ENCODE measurements at regions not wholly inside any gene's neighbourhood (a gene's known extent, or its start where the extent isn't known, plus 50 kb on each side); places are given as distances from the start of the nearest gene placed in this dataset.

DNA sequence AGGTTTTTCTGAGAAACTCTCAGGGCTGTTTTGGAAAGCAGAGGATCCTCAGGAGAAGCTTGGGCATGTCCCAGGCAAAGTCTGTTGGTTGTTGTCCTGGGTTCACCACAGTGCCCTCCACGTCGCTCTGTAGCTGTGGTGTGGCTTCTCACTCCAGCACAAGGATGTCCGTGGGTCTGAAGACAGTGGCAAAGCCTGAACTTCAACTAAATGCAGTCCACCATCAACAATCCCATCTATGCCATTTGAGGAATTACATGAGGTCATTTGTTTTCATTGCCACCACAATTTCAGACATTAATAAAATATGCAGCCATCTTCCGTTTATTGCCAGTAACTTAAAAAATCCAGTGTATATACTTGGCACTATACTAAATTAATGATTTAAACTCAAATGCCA is 272.1 kb downstream of the LRIG3 start:
- H3K27ac ChIP-seq (ENCODE audit: low read depth, low read length, poor library complexity, severe bottlenecking), result no peak overlapping the region

GRCh38 chr12:58651850-58652249 is 268.5 kb downstream of the LRIG3 start:
- Histone ChIP-seq H3K27ac (ENCODE audit: low read depth, low read length, poor library complexity, severe bottlenecking) (no peak overlapping the region), H2AFZ (ENCODE audit: low read length) (no peak overlapping the region), H3K9me3 (ENCODE audit: low read length) (no peaks in the 10 kb centered on the region), H3K27me3 (ENCODE audit: insufficient read depth, low read length) (no peaks in the 10 kb centered on the region), H3K79me2 (ENCODE audit: insufficient read depth, low read length) (no peaks in the 10 kb centered on the region), H4K20me1 (ENCODE audit: insufficient read depth, low read length) (no peaks in the 10 kb centered on the region), H3K4me1 (ENCODE audit: insufficient read depth, low read length, severe bottlenecking) (no peaks in the 10 kb centered on the region), H3K36me3 (ENCODE audit: insufficient read depth, low read length) (no peaks in the 10 kb centered on the region), H3K9me2 (ENCODE audit: low read depth, low read length) (no peaks in the 10 kb centered on the region), H3K4me3 (ENCODE audit: low read depth, low read length, poor library complexity, severe bottlenecking) (no peak overlapping the region), H3K4me2 (ENCODE audit: low read length) (no peak overlapping the region), H3K9ac (ENCODE audit: low read length) (no peak overlapping the region), H3F3A (ENCODE audit: insufficient read depth, low read length) (no peaks in the 10 kb centered on the region)
- TF ChIP-seq CTCF (IDR thresholded peaks at IDR 0.05; ENCODE audit: low read length) (no peak), EZH2 (IDR thresholded peaks at IDR 0.05; ENCODE audit: borderline replicate concordance, low read length) (no peak)

More for the DNA sequence above, 272.1 kb downstream of the LRIG3 start:
- Histone ChIP-seq H3F3A (ENCODE audit: insufficient read depth, low read length) (no peaks in the 10 kb centered on the region), H3K9ac (ENCODE audit: low read length) (no peak overlapping the region), H3K4me1 (ENCODE audit: insufficient read depth, low read length, severe bottlenecking) (no peaks in the 10 kb centered on the region), H3K9me2 (ENCODE audit: low read depth, low read length) (no peaks in the 10 kb centered on the region), H3K36me3 (ENCODE audit: insufficient read depth, low read length) (no peaks in the 10 kb centered on the region), H3K4me2 (ENCODE audit: low read length) (no peak overlapping the region), H2AFZ (ENCODE audit: low read length) (no peak overlapping the region), H3K9me3 (ENCODE audit: low read length) (no peaks in the 10 kb centered on the region), H3K27me3 (ENCODE audit: insufficient read depth, low read length) (no peaks in the 10 kb centered on the region), H3K79me2 (ENCODE audit: insufficient read depth, low read length) (no peaks in the 10 kb centered on the region), H3K4me3 (ENCODE audit: low read depth, low read length, poor library complexity, severe bottlenecking) (no peak overlapping the region), H4K20me1 (ENCODE audit: insufficient read depth, low read length) (no peaks in the 10 kb centered on the region)
- no peak for TF ChIP-seq EZH2 (IDR thresholded peaks at IDR 0.05; ENCODE audit: borderline replicate concordance, low read length)
- no peak for TF ChIP-seq CTCF (IDR thresholded peaks at IDR 0.05; ENCODE audit: low read length)

GRCh38 chr12:58654021-58654420 is 266.3 kb downstream of the LRIG3 start:
- Histone ChIP-seq H4K20me1 (ENCODE audit: insufficient read depth, low read length) (no peaks in the 10 kb centered on the region), H3K36me3 (ENCODE audit: insufficient read depth, low read length) (no peaks in the 10 kb centered on the region), H3K27ac (ENCODE audit: low read depth, low read length, poor library complexity, severe bottlenecking) (no peak overlapping the region), H3F3A (ENCODE audit: insufficient read depth, low read length) (no peaks in the 10 kb centered on the region), H3K4me3 (ENCODE audit: low read depth, low read length, poor library complexity, severe bottlenecking) (no peak overlapping the region), H3K9me2 (ENCODE audit: low read depth, low read length) (no peaks in the 10 kb centered on the region), H3K4me2 (ENCODE audit: low read length) (no peak overlapping the region), H2AFZ (ENCODE audit: low read length) (no peak overlapping the region), H3K27me3 (ENCODE audit: insufficient read depth, low read length) (no peaks in the 10 kb centered on the region), H3K9ac (ENCODE audit: low read length) (no peak overlapping the region), H3K79me2 (ENCODE audit: insufficient read depth, low read length) (no peaks in the 10 kb centered on the region), H3K9me3 (ENCODE audit: low read length) (no peaks in the 10 kb centered on the region), H3K4me1 (ENCODE audit: insufficient read depth, low read length, severe bottlenecking) (no peaks in the 10 kb centered on the region)
- no peak for TF ChIP-seq EZH2 (IDR thresholded peaks at IDR 0.05; ENCODE audit: borderline replicate concordance, low read length)

GRCh38 chr12:58655375-58655774 is 264.9 kb downstream of the LRIG3 start:
- no peaks in the 10 kb centered on the region for H3F3A ChIP-seq (ENCODE audit: insufficient read depth, low read length)
- H3K4me3 ChIP-seq (ENCODE audit: low read depth, low read length, poor library complexity, severe bottlenecking), result no peak overlapping the region
- H3K27ac ChIP-seq (ENCODE audit: low read depth, low read length, poor library complexity, severe bottlenecking), result no peak overlapping the region
- H3K36me3 ChIP-seq (ENCODE audit: insufficient read depth, low read length), result no peaks in the 10 kb centered on the region
- H4K20me1 ChIP-seq (ENCODE audit: insufficient read depth, low read length), result no peaks in the 10 kb centered on the region
- no peaks in the 10 kb centered on the region for H3K9me2 ChIP-seq (ENCODE audit: low read depth, low read length)
- no peak overlapping the region for H3K9ac ChIP-seq (ENCODE audit: low read length)
- no peaks in the 10 kb centered on the region for H3K4me1 ChIP-seq (ENCODE audit: insufficient read depth, low read length, severe bottlenecking)
- TF ChIP-seq EZH2 (IDR thresholded peaks at IDR 0.05; ENCODE audit: borderline replicate concordance, low read length) (no peak), CTCF (IDR thresholded peaks at IDR 0.05; ENCODE audit: low read length) (no peak)
- H2AFZ ChIP-seq (ENCODE audit: low read length), result no peak overlapping the region
- H3K79me2 ChIP-seq (ENCODE audit: insufficient read depth, low read length), result no peaks in the 10 kb centered on the region
- H3K4me2 ChIP-seq (ENCODE audit: low read length), result no peak overlapping the region
- no peaks in the 10 kb centered on the region for H3K27me3 ChIP-seq (ENCODE audit: insufficient read depth, low read length)
- no peaks in the 10 kb centered on the region for H3K9me3 ChIP-seq (ENCODE audit: low read length)
